HepG2 (cell line): ENCODE measurements at regions not wholly inside any gene's neighbourhood (a gene's known extent, or its start where the extent isn't known, plus 50 kb on each side); places are given as distances from the start of the nearest gene placed in this dataset.

Experiments
- ATAC-seq: fragments of 200-7000 bp; cut with Tn5 transposase; 3 replicates; pipeline ENCODE4 v1.9.1; 2020; ENCODE audit warnings: mild to moderate bottlenecking, moderate library complexity
- BruUV-seq: library from RNA; stranded (reverse); fragments of 400-500 nt; replicated peaks from 2 replicates; lab custom pipeline; 2021; lab: Mats Ljungman, UMichigan
- CTCF ChIA-PET: fragments of 300-600 bp; formaldehyde crosslinking; extraction: SDS; loops from one replicate; lab custom pipeline; 2021; ENCODE audit warnings: low total read pairs, inconsistent platforms, low intra/inter-chr PET ratio; lab: Yijun Ruan, JAX
- POLR2A ChIA-PET: fragments of 350-600 bp; sonication (Branson Sonifier 250); formaldehyde crosslinking; loops from one replicate; lab custom pipeline; 2020; ENCODE audit warnings: antibody characterized with exemption, inconsistent platforms; lab: Yijun Ruan, JAX
- DNase-seq: peaks from one replicate; pipeline ENCODE4 v3.0.0-alpha.2; 2015; ENCODE audit warnings: low spot score
- FAIRE-seq: peaks from 3 replicates; lab custom pipeline; 2011; peaks lifted over from hg19 to GRCh38; lab: Jason Lieb, UNC
- H2AFZ ChIP-seq: one replicate; pipeline ENCODE4 v1.6.1; 2011; ENCODE audit warnings: low read length, inconsistent platforms
- H3K27ac ChIP-seq: fragments of 300-600 bp; 3 replicates; pipeline ENCODE4 v1.8.0; 2011; ENCODE audit warnings: mixed run types, mild to moderate bottlenecking, mixed read lengths, low read length, inconsistent platforms; ENCODE audit not compliant: insufficient read depth; ENCODE audit errors: extremely low read length
- H3K27me3 ChIP-seq, 2 experiments: fragments of 200-600 bp in 1 of 2; 2 replicates in 1 of 2; 3 replicates in 1 of 2; pipeline versions ENCODE4 v1.6.0 to v1.8.0; 2011; ENCODE audit warnings: low read length in 2 of 2, mild to moderate bottlenecking in 2 of 2, moderate library complexity in 2 of 2, inconsistent platforms in 1 of 2; ENCODE audit not compliant: insufficient read depth in 2 of 2, control insufficient read depth in 1 of 2
- H3K36me3 ChIP-seq, 2 experiments: fragments of 200-600 bp in 1 of 2; replicated peaks in 1 of 2; 2 replicates in 1 of 2; 3 replicates in 1 of 2; pipeline versions ENCODE4 v1.5.1 to v1.8.0; 2011; ENCODE audit warnings: low read length in 2 of 2, inconsistent platforms in 1 of 2; ENCODE audit not compliant: insufficient read depth in 2 of 2, control insufficient read depth in 1 of 2
- H3K4me1 ChIP-seq: 2 replicates; pipeline ENCODE4 v1.5.1; 2012; ENCODE audit warnings: low read length, inconsistent platforms; ENCODE audit not compliant: insufficient read depth
- H3K4me2 ChIP-seq: 2 replicates; pipeline ENCODE4 v1.6.0; 2011; ENCODE audit warnings: low read depth, low read length, inconsistent platforms
- H3K4me3 ChIP-seq, 3 experiments: fragments of 200-600 bp in 1 of 3; sonication (generic), shearing (Covaris generic) in 1 of 3; replicated peaks in 1 of 3; 2 replicates each; pipeline ENCODE4 v1.5.1; 2011 to 2016; ENCODE audit warnings: low read length in 3 of 3, inconsistent platforms in 2 of 3, low read depth in 2 of 3, mild to moderate bottlenecking in 2 of 3, control low read depth in 1 of 3, mixed read lengths in 1 of 3; ENCODE audit not compliant: insufficient read depth in 1 of 3
- H3K79me2 ChIP-seq: one replicate; pipeline ENCODE4 v1.6.1; 2011; ENCODE audit warnings: low read length, inconsistent platforms; ENCODE audit not compliant: insufficient read depth
- H3K9ac ChIP-seq: 2 replicates; pipeline ENCODE4 v1.6.0; 2011; ENCODE audit warnings: mild to moderate bottlenecking, low read depth, low read length, inconsistent platforms; ENCODE audit not compliant: insufficient read depth
- H3K9me3 ChIP-seq: 2 replicates; pipeline ENCODE4 v1.5.1; 2012; ENCODE audit warnings: mild to moderate bottlenecking, low read length
- H4K20me1 ChIP-seq: 2 replicates; pipeline ENCODE4 v1.6.0; 2011; ENCODE audit warnings: inconsistent platforms, mild to moderate bottlenecking, low read length, moderate library complexity; ENCODE audit not compliant: insufficient read depth
- FOXK2 ChIP-seq: fragments of 450-650 bp; IDR thresholded peaks from 2 replicates; pipeline ENCODE4 v1.6.1; 2016
- MTF2 ChIP-seq: sonication (generic); formaldehyde crosslinking; IDR thresholded peaks from 2 replicates; pipeline ENCODE4 v1.5.0; 2020; ENCODE audit warnings: missing genetic modification reagents, borderline replicate concordance
- NBN ChIP-seq: fragments of 450-650 bp; conservative IDR thresholded peaks from 2 replicates; pipeline ENCODE4 v1.6.1; 2017
- NFIB ChIP-seq: sonication (generic); formaldehyde crosslinking; IDR thresholded peaks from 2 replicates; pipeline ENCODE4 v1.9.0; 2021; ENCODE audit warnings: missing genetic modification reagents, mild to moderate bottlenecking, borderline replicate concordance
- NFKB2 ChIP-seq: sonication (generic); formaldehyde crosslinking; IDR thresholded peaks from 2 replicates; pipeline ENCODE4 v1.4.0; 2020; ENCODE audit warnings: missing genetic modification reagents, borderline replicate concordance
- SRSF1 ChIP-seq: fragments of 200-400 bp; formaldehyde crosslinking; optimal IDR thresholded peaks from 2 replicates; pipeline ENCODE3; 2017; ENCODE audit warnings: mild to moderate bottlenecking, low read depth, low read length, moderate library complexity
- TBX3 ChIP-seq: fragments of 450-650 bp; IDR thresholded peaks from 2 replicates; pipeline ENCODE4 v1.6.1; 2017; ENCODE audit warnings: antibody characterized with exemption, mild to moderate bottlenecking, inconsistent platforms, borderline replicate concordance
- ZC3H13 ChIP-seq: sonication (generic); formaldehyde crosslinking; IDR thresholded peaks from 2 replicates; pipeline ENCODE4 v1.8.1; 2023; ENCODE audit warnings: mild to moderate bottlenecking, missing genetic modification reagents, moderate library complexity
- ZNF205 ChIP-seq: IDR thresholded peaks from 2 replicates; pipeline ENCODE4 v1.6.1; 2018; ENCODE audit warnings: missing biosample characterization, missing genetic modification reagents
- ZNF260 ChIP-seq: sonication (generic); formaldehyde crosslinking; IDR thresholded peaks from 2 replicates; pipeline ENCODE4 v1.4.0; 2020; ENCODE audit warnings: missing genetic modification reagents, low read depth, mild to moderate bottlenecking, borderline replicate concordance
- ZNF274 ChIP-seq: sonication (generic); formaldehyde crosslinking; IDR thresholded peaks from 2 replicates; pipeline ENCODE4 v1.5.1; 2020; ENCODE audit warnings: mild to moderate bottlenecking, missing genetic modification reagents
- ZSCAN9 ChIP-seq: IDR thresholded peaks from 2 replicates; pipeline ENCODE4 v1.6.1; 2016; ENCODE audit warnings: borderline replicate concordance
- whole genome bisulfite sequencing: methylation state at CpG from one replicate; pipeline ENCODE4 v1.1.6; 2017; ENCODE audit warnings: low lambda C conversion rate; 5-methylcytosine and 5-hydroxymethylcytosine counted together
- in situ Hi-C: cut with HindIII; loops from 2 replicates; pipeline ENCODE4 v1.10.0; 2017; ENCODE audit warnings: low pct_unique_long_range_greater_than_20kb; ENCODE audit not compliant: extremely low pct_ligation_motif_present
- intact Hi-C: fragments of 100-400 bp; cut with micrococcal nuclease; formaldehyde crosslinking; loops from one replicate; pipeline ENCODE4 v1.10.0; 2022; ENCODE audit not compliant: unreplicated experiment

GRCh38 chr1:193931356-193931755, 744.9 kb upstream of the B3GALT2 start:
- no peak overlapping the region for H3K4me3 ChIP-seq
- TF ChIP-seq NFIB (CRISPR knock-in tag) (no peak), SRSF1 (no peak), ZSCAN9 (CRISPR knock-in tag) (no peak), MTF2 (CRISPR knock-in tag) (no peak), TBX3 (no peak), ZNF260 (no peak), ZNF274 (CRISPR knock-in tag) (no peak), NFKB2 (CRISPR knock-in tag) (no peak), FOXK2 (no peak), ZNF205 (CRISPR knock-in tag) (no peak), NBN (no peak), ZC3H13 (no peak)
- intact Hi-C loops, result no loop called here

More at GRCh38 chr1:193931356-193931755, 744.9 kb upstream of the B3GALT2 start:
- Histone ChIP-seq H3K36me3 (no peaks in the 10 kb centered on the region), H3K27ac (no peak overlapping the region), H3K9ac (no peak overlapping the region), H3K79me2 (no peaks in the 10 kb centered on the region), H4K20me1 (no peaks in the 10 kb centered on the region), H3K4me2 (no peak overlapping the region), H3K27me3 (no peaks in the 10 kb centered on the region; a peak in 1 of 5 replicates), H3K4me1 (no peaks in the 10 kb centered on the region), H2AFZ (no peak overlapping the region), H3K9me3 (peaks cover 10% of the 10 kb centered on the region)
- no peak for ATAC-seq
- BruUV-seq, result no TSS peak
- CTCF ChIA-PET, result no interaction called here
- no peak for DNase-seq
- POLR2A ChIA-PET, result no interaction called here
- WGBS, result 2% methylated on average over 8 of the region's 8 CpGs
- FAIRE-seq, result no peak
- in situ Hi-C loops, result no loop called here
